ENCODE measurements at regions not wholly inside any gene's neighbourhood (a gene's known extent, or its start where the extent isn't known, plus 50 kb on each side); places are given as distances from the start of the nearest gene placed in this dataset.
"Not testable (repeated sequence)": the region's sequence is repeated elsewhere in the genome, so short reads cannot be mapped to it uniquely, and the experiment has no call there.

DNA sequence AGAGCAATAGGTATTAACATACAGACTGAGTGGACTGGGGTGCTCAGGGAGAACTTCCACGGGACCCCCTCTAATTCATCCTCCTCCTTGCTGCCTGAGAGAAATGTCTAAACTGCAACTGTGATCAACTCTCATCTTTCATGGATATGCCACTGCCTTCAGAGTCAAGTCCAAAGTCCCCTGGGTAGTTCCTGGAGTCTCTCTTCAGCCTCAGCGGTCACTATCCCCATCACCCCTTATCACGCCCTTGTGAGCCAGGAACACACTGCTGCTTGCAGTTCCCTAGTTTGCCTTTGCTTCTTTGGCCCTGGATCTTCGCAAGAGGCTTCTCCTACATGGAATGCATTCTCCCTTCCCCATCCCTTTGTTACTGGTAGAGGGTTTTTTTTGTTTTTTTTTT, 58.7 kb upstream of the AUTS2 start:
- 48 to 77% methylated on average over 4 of the region's 4 CpGs for WGBS, 2 donors
- Histone ChIP-seq H3K4me3 (no peak overlapping the region), H3K27me3 (no peaks in the 10 kb centered on the region), H3K36me3 (no peaks in the 10 kb centered on the region), H3K4me1 (no peaks in the 10 kb centered on the region), H3K9me3 (no peaks in the 10 kb centered on the region), H3K27ac (no peak overlapping the region)
- DNase-seq, result no peak
- intact Hi-C loops (cut with DNase I), result no loop called here
- no peak for TF ChIP-seq POLR2AphosphoS5 (IDR thresholded peaks at IDR 0.05)
- no peak for TF ChIP-seq POLR2A (IDR thresholded peaks at IDR 0.05)
- TF ChIP-seq, protein P1, sequence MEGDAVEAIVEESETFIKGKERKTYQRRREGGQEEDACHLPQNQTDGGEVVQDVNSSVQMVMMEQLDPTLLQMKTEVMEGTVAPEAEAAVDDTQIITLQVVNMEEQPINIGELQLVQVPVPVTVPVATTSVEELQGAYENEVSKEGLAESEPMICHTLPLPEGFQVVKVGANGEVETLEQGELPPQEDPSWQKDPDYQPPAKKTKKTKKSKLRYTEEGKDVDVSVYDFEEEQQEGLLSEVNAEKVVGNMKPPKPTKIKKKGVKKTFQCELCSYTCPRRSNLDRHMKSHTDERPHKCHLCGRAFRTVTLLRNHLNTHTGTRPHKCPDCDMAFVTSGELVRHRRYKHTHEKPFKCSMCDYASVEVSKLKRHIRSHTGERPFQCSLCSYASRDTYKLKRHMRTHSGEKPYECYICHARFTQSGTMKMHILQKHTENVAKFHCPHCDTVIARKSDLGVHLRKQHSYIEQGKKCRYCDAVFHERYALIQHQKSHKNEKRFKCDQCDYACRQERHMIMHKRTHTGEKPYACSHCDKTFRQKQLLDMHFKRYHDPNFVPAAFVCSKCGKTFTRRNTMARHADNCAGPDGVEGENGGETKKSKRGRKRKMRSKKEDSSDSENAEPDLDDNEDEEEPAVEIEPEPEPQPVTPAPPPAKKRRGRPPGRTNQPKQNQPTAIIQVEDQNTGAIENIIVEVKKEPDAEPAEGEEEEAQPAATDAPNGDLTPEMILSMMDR (IDR thresholded peaks at IDR 0.05), result no peak
- TF ChIP-seq EP300 (IDR thresholded peaks at IDR 0.05), result no peak

DNA sequence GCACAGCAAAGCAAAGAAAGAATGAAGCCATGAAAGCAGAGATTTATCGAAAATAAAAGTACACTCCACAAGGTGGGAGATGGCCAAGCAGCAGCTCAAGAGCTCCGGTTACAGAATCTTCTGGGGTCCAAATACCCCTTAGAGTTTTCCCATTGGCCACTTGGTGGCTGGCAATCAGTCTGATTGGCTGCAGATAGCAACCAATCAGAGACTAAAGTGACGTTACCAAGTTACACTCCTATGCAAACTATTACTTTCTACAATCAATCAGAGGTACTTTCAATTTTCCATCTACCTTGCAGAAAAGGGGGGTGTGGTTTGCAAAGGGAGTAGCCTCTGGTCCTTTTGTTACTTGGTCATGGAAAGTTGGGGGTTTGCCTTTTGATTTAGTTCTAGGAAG, 58.0 kb upstream of the AUTS2 start:
- WGBS, 2 donors, result 77 to 87% methylated on average over 3 of the region's 3 CpGs
- H3K9me3 ChIP-seq, result no peaks in the 10 kb centered on the region
- H3K36me3 ChIP-seq, result no peaks in the 10 kb centered on the region
- DNase-seq, result no peak
- H3K27me3 ChIP-seq, result no peaks in the 10 kb centered on the region
- no peak overlapping the region for H3K4me3 ChIP-seq
- intact Hi-C loops (cut with DNase I), result no loop called here
- H3K27ac ChIP-seq, result no peak overlapping the region
- TF ChIP-seq, protein P1 (IDR thresholded peaks at IDR 0.05), result no peak
- TF ChIP-seq POLR2A (IDR thresholded peaks at IDR 0.05) (no peak), EP300 (IDR thresholded peaks at IDR 0.05) (no peak), POLR2AphosphoS5 (IDR thresholded peaks at IDR 0.05) (no peak)
- no peaks in the 10 kb centered on the region for H3K4me1 ChIP-seq

DNA sequence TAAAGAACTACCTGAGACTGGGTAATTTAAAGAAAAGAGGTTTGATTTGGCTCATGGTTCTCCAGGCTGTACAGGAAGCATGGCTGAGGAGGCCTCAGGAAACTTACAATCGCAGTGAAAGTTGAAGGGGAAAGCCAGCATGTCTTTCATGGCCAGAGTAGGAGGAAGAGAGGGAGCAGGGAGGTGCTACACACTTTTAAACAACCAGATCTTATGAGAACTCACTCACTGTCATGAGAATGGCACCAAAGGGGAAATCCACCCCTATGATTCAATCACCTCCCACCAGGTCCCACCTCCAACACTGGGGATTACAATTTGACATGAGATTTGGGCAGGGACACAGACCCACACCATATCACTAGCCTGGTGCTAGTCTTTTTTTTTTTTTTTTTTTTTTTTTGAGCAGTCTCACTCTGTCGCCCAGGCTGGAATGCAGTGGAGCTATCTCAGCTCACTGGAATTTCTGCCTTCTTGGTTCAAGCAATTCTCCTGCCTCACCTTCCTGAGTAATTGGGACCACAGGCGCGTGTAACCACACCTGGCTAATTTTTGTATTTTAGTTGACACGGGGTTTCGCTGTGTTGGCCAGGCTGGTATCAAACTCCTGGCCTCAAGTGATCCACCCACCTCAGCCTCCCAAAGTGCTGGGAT, 56.4 kb upstream of the AUTS2 start:
- 84 to 91% methylated on average over 6 of the region's 6 CpGs for WGBS, 2 donors
- H3K4me1 ChIP-seq; H3K27me3 ChIP-seq; H3K27ac ChIP-seq; DNase-seq; H3K9me3 ChIP-seq; H3K4me3 ChIP-seq; intact Hi-C loops (cut with DNase I); H3K36me3 ChIP-seq: not testable (repeated sequence)

- no peak for TF ChIP-seq POLR2AphosphoS5 (IDR thresholded peaks at IDR 0.05)
- TF ChIP-seq POLR2A (IDR thresholded peaks at IDR 0.05), result no peak
- TF ChIP-seq, protein P1 (IDR thresholded peaks at IDR 0.05), result no peak
- TF ChIP-seq EP300 (IDR thresholded peaks at IDR 0.05), result no peak
Observed at GRCh38 chr7:69545175-69545574, 53.1 kb upstream of the AUTS2 start.

More at GRCh38 chr7:69545175-69545574, 53.1 kb upstream of the AUTS2 start:
- Histone ChIP-seq H3K4me1 (no peaks in the 10 kb centered on the region), H3K27ac (no peak overlapping the region), H3K27me3 (no peaks in the 10 kb centered on the region), H3K9me3 (no peaks in the 10 kb centered on the region), H3K4me3 (no peak overlapping the region), H3K36me3 (no peaks in the 10 kb centered on the region)
- no peak for DNase-seq
- intact Hi-C loops (cut with DNase I), result no loop called here
- 48 to 88% methylated on average over 1 of the region's 1 CpG for WGBS, 2 donors

Small RNA genes lying in the stretch of these regions (small RNA-seq; reads per million reads assigned to genes)
- gene MTATP6P21 (0 reads per million in 3 donors), gene RF00019 (0 reads per million in 3 donors), gene RNA5SP231 (0 reads per million in 3 donors), gene RNU6-229P (0 reads per million in 3 donors), gene RNU6-832P (0 reads per million in 3 donors)
